Activated naive CD4-positive, alpha-beta T cell treated with anti-CD3 and anti-CD28 coated beads, Interleukin-2, amount 50 U/mL, for 16 hours (primary cell): ENCODE measurements at regions not wholly inside any gene's neighbourhood (a gene's known extent, or its start where the extent isn't known, plus 50 kb on each side); places are given as distances from the start of the nearest gene placed in this dataset.
"Not testable (repeated sequence)": the region's sequence is repeated elsewhere in the genome, so short reads cannot be mapped to it uniquely, and the experiment has no call there.

Experiments
- DNase-seq: peaks from one replicate; pipeline ENCODE4 v3.0.0-alpha.2; 2020

GRCh38 chr6:8361259-8361658 is 74.1 kb downstream of the SLC35B3 start:
- no peak for DNase-seq

DNA sequence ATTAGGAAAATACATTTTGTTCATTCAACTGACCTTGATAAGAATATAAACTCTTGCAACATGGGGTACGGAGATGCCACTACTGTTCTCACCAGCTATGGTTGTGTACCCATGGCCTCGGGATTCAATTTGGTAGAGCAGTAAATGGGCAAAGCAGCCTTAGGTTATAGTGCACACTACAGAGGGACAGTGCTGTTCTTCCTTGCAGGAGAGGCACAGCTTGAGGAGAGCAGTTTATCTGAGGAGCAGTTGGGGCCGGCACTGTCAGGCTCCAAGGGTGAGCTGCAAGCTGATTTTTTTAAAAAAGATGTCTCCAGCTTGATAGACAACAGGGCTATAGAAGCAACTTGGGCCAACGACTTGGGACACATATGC is 82.4 kb downstream of the SLC35B3 start:
- DNase-seq, result no peak

DNA sequence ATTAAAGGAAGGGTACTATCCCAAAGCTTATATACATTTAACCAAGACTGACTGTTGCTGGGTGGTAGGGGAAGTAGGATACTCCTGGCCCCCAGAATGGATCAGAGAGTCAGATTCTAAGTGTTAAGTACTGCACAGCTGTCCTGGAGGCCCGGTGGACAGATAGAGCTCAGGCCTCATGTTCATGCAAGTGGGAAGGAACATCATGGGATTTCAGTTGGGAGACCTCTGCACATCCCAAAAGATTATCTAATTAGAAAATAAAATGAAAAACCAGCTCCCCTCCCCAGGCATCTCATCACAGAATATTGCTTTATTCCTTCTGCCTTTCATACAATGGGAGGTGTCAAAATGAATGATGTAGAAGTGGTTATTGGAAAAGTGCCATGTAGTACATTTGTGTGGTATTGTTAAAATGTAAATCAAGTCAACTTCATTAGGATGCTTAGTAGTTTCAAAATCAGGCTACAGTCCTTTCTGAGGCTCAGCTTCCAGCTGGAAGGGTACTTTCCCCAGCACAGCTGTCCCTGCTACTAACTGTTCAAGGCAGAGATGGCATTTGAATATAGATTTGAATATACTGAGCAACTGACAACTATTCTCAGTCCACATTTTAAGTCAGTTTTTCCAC is 82.9 kb downstream of the SLC35B3 start:
- DNase-seq, result no peak

- DNase-seq, result no peak
Observed at GRCh38 chr6:8343600-8343999, 91.7 kb downstream of the SLC35B3 start.

- no peak for DNase-seq
Observed at GRCh38 chr6:8342241-8342819, 93.0 kb downstream of the SLC35B3 start.

DNA sequence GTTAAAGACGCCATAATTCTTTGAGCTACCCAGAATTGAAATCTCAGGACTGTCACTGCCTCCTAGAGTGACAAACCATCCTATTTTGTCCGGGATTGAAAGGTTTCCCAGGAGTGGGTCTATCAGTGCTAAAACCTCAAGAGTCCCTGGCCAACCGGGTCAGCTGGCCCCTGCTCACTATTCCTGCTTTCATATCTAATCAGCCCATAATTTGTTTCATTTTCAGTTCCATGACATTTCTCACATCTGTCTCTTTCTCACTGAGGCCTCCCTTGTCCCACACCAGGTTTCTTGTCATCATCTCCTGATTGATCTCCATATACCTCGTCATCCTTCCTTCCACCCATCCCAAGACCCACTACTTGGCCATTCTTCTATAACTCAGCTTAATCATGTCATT is 98.2 kb downstream of the SLC35B3 start:
- DNase-seq, result no peak

GRCh38 chr6:8336406-8337057 is 98.8 kb downstream of the SLC35B3 start:
- no peak for DNase-seq

- DNase-seq, result no peak
Observed at GRCh38 chr6:8335896-8336295, 99.4 kb downstream of the SLC35B3 start.

- DNase-seq, result no peak
Observed at GRCh38 chr6:8335381-8335780, 100.0 kb downstream of the SLC35B3 start.

DNA sequence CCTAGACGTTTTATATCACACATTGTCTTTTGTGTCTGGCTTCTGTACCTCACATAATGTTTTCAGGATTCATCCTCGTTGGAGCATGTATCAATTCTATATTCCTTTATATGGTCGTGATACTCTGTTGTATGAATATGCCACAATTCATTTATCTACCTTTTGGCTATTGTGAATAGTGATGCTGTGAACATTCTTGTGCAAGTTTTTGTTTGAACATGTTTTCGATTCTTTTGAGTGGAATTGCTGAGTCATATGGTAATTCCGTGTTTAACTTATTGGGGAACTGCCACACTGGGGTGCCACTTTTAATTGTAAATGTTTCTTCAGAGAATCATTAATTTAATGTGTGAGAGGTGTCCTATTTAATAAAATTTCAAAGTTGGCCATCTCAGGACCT is 101.2 kb downstream of the SLC35B3 start:
- no peak for DNase-seq

DNA sequence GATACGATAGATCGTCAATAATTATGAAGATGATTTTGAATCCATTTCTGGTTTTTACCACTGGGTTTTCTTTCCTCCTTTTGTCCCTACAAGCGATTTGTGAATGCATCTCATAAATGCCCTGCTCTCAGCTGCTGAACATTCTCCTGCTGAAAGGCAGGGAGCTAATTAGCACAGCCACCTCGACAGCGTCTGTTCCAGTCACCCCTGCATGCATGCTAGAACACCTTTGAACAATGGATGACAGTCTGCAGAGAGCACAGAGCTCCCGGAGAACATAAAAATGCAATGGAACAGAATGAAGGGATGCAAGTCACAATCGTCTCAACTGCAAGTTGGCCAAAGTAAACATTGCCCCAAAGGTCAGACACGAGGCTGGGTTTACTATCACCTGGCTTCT is 105.8 kb downstream of the SLC35B3 start:
- no peak for DNase-seq

DNA sequence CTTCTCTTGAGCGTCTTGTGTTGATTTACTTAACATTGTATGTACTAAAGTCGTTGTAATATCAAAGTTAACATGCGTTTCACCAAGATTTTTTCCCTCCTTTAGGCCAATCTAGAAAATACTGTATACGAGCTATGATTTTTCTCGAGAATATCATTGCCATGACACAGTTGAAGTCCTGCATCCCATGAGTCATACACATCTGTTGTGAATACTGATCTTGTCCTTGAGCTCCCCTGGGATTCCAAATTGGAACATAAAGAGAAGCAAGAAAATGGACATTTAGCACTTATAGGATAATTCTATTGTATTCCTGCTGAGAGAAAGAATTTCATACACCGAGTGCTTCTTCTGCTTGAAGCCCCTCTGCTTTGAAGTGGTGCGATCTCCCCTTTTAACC is 109.6 kb downstream of the SLC35B3 start:
- no peak for DNase-seq

DNA sequence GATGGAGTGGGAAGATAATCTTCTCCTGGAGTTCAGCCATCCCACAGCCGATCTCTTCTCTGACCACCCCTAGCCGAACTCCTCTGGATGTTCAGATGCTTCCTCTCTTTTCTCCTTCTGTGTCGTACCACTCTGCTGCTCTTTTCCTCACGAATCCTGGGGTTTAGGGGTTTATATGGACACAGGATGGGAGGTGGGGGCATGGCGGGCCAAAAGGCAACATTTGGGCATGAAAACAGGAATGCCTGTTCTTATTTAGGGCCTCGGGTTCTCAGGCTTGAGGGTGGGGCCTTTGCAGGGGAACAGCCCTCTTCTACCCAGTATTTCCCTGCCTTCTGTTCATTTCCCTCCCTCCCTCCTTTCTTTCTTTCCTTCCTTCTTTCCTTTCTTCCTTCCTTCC is 112.7 kb downstream of the SLC35B3 start:
- no peak for DNase-seq

- no peak for DNase-seq
Observed at GRCh38 chr6:8321671-8322404, 113.5 kb downstream of the SLC35B3 start.

GRCh38 chr6:8315154-8315553 is 120.2 kb downstream of the SLC35B3 start:
- no peak for DNase-seq

DNA sequence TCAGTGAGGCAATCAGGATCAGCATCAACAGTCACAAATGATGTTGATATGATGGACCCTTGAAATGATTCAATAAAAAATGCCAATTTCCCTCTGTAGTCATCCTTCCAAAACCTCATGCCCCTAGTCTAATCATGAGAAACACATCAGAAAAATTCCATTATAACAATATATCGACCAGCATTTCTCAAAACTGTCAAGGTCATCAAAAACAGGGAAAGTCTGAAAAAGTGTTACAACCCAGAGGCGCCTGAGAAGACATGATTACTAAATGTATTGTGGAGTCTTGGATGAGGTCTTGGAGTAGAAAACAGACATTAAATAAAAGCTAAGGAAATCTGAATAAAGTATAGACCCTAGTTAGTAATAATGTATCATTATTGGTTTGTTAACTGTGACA is 133.8 kb downstream of the SLC35B3 start:
- DNase-seq, result no peak

DNA sequence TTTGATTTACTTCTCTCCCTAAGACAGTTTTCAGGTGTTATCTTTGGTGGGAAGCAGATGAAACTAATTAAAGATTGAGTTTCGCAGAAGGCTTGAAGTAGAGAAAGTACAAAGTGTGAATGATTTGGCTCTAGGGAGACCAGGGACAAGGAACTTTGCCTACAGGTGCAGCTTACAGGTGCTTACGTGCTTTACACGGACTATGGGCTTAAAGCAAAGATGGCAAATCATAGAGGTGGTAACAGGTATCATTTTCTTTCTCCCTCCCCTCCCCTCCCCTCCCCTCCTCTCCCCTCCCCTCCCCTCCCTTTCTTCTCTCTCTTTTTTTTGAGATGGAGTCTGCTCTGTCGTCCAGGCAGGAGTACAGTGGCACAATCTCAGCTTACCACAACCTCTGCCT is 136.3 kb downstream of the SLC35B3 start:
- no peak for DNase-seq

- DNase-seq, result not testable (repeated sequence)
Observed at GRCh38 chr6:8282946-8283345, 152.4 kb downstream of the SLC35B3 start.

- DNase-seq, result no peak
Observed at GRCh38 chr6:8282380-8282779, 153.0 kb downstream of the SLC35B3 start.

DNA sequence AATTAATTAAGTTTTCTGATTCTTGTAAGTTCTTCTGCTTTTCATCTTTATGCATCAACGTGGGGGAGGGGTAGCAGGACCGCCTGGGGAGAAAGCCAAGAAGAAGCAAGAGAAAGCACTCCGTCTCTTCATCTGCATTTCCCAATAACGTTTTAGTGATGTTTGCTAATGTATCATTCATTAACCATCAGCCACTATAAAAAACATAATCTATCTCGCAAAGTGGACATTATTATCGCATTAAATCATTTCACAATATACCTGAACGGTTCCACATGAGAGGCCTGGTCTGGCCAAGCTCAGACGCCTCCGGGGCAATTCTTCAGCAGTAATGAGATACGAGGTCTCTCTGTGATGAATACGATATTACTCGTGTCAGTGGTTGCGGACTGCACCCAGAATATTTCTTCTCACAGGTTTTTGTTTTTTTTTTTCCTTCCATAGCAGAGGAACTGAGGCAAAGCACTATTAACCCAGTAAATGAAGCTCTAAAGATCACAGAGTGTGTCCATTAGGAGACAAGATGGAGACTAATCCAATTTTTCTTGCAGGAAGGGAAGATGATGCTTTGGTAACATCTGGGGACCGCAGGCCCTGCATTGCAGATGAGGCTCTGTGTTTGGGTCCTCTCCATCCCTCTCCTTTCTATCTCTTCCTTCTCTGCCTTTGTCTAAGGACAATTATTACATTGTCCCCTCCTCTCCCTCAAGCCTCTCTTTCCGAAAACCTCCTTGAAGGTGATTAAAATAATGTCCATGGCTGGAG is 156.1 kb downstream of the SLC35B3 start:
- DNase-seq, result no peak

GRCh38 chr6:8278562-8278961 is 156.8 kb downstream of the SLC35B3 start:
- DNase-seq, result no peak

DNA sequence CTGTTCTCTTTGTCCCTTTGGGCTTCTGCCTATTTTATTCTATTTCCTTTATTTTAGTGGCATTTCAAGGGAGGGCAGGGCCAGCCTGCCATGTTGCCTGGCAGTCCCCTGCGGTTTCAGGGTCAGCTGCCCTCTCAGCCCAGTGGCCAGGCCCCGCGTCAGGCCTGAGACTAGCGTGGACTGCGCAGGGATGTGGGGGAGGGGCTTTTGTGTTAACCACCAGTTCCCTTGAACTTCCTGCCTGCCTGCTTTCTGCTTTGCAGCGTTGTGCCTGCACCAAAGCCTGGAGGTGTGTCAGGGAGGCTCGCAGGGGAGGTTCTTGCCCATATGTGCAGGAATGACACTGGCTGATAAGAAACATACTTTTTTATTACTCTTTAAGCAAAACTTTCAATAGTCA is 157.6 kb downstream of the SLC35B3 start:
- no peak for DNase-seq

DNA sequence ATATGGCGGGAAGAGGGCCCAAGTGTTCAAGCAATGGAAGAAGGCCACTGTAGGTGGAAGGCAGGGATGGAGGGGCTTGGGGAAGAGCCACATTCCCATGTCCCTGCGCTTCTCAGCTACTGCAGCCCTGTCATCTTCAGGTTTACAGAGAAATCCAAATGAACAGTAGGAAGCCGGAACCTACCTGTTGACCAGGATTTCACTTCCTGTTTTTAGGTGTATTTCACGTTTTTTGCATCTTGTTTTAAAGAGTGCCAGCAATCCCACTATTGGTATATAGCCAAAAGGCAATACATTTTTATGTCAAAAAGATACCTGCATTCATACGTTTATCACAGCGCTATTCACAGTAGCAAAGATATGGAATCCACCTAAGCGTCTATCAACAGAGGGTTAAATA is 159.2 kb downstream of the SLC35B3 start:
- DNase-seq, result no peak
